ENCODE measurements at regions not wholly inside any gene's neighbourhood (a gene's known extent, or its start where the extent isn't known, plus 50 kb on each side); places are given as distances from the start of the nearest gene placed in this dataset.
"Not testable (repeated sequence)": the region's sequence is repeated elsewhere in the genome, so short reads cannot be mapped to it uniquely, and the experiment has no call there.

DNA sequence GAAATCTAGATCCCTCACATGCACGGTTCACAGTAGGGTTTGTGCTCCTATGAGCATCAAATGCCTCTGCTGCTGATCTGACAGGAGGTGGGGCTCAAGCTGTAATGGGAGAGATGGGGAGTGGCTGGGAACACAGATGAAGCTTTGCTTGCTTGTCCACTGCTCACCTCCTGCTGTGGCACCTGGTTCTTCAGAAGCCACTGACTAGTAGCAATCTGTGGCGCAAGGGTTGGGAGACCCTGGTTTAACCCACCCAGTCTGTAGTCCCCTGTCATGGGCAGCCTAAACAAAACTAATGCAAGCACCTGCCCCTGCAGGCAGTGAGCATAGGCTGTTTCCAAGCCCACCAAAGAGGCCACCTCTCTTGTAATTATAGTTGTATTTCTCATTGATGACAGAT is 116.6 kb downstream of the SHOX start:
- Histone ChIP-seq H3K36me3 (ENCODE audit: insufficient read depth, low read length) (no peaks in the 10 kb centered on the region), H3K4me1 (ENCODE audit: insufficient read depth, low read length) (no peaks in the 10 kb centered on the region), H3K27me3 (ENCODE audit: insufficient read depth, low read length) (no peaks in the 10 kb centered on the region), H2AFZ (ENCODE audit: low read depth, low read length) (no peak overlapping the region), H3K9me3 (ENCODE audit: low read length) (no peaks in the 10 kb centered on the region), H3K4me3 (ENCODE audit: low read length) (no peak overlapping the region)

DNA sequence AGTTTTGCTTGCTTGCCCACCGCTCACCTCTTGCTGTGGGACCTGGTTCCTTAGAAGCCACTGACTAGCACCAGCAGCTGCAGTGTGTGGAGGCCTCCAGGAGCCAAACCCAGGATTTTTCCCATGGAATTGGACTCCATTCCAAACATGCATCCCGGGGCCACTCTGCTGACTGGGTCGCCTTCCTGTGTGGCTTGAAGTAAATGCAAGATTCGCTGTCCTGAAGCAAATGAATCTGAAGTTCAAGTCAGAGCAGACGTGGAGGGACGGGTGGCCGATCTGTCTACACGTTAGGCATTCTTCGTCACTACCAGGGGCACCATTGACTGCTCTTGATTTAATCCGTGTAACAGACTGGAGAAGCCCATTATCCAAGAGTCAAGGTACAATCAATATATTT is 109.0 kb downstream of the SHOX start:
- Histone ChIP-seq H2AFZ (ENCODE audit: low read depth, low read length) (no peak overlapping the region), H3K9me3 (ENCODE audit: low read length) (no peaks in the 10 kb centered on the region), H3K4me3 (ENCODE audit: low read length) (no peak overlapping the region), H3K27me3 (ENCODE audit: insufficient read depth, low read length) (no peaks in the 10 kb centered on the region), H3K4me1 (ENCODE audit: insufficient read depth, low read length) (no peaks in the 10 kb centered on the region), H3K36me3 (ENCODE audit: insufficient read depth, low read length) (no peaks in the 10 kb centered on the region)

DNA sequence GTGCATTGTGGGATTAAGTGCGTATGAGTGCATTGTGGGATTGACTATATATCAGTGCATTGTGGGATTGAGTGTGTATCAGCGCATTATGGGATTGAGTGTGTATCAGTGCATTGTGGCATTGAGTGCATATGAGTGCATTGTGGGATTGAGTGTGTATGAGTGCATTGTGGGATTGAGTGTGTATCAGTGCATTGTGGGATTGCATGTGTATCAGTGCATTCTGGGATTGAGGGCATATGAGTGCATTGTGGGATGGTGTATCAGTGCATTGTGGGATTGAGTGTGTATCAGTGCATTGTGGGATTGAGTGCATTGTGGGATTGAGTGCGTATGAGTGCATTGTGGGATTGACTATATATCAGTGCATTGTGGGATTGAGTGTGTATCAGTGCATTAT is 106.4 kb downstream of the SHOX start:
- not testable (repeated sequence) for H3K27me3 ChIP-seq (ENCODE audit: insufficient read depth, low read length); H2AFZ ChIP-seq (ENCODE audit: low read depth, low read length); H3K4me3 ChIP-seq (ENCODE audit: low read length); H3K9me3 ChIP-seq (ENCODE audit: low read length); H3K4me1 ChIP-seq (ENCODE audit: insufficient read depth, low read length); H3K36me3 ChIP-seq (ENCODE audit: insufficient read depth, low read length)

DNA sequence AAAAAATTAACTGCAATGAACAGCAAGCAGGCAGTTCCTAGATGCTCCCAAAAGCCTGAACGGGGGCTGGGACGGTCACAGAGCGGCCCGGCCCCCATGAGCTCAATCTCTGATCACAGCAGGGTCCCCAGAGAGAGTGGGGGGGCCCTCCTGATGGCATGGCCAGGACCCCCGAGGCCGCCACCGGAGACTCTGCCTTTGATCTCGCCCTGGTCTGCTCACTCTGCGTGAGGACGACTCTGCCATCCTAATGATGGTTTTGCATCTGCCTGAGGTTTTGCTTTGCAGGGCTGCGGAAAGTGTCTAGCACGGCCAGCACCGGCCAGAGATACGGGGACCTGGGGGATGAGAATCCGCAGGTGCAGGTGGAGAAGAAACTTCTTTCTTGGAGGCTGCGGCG is 103.8 kb downstream of the SHOX start:
- Histone ChIP-seq H3K4me3 (ENCODE audit: low read length) (no peak overlapping the region), H3K36me3 (ENCODE audit: insufficient read depth, low read length) (no peaks in the 10 kb centered on the region), H3K4me1 (ENCODE audit: insufficient read depth, low read length) (no peaks in the 10 kb centered on the region), H3K9me3 (ENCODE audit: low read length) (no peaks in the 10 kb centered on the region), H2AFZ (ENCODE audit: low read depth, low read length) (no peak overlapping the region), H3K27me3 (ENCODE audit: insufficient read depth, low read length) (no peaks in the 10 kb centered on the region)

DNA sequence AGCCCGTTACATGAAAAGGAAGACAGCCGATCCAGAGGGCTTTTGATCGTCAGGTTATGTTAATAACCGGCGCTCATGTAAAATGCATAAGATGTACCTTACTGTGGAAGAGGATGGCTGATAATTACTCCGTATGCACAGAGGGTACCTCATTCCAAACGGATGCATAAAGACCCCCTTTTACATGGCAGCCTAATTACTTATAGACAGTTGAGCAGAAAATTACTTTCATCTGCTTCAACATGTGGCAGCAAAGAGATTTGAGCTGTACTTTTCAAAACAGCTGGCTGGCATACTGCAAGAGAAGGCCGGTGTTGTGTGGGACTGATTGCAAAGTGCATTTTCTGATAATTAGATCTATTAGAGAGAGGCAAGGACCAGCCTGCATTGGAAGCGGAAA is 103.4 kb downstream of the SHOX start:
- no peaks in the 10 kb centered on the region for H3K36me3 ChIP-seq (ENCODE audit: insufficient read depth, low read length)
- H3K9me3 ChIP-seq (ENCODE audit: low read length) = no peaks in the 10 kb centered on the region
- H3K27me3 ChIP-seq (ENCODE audit: insufficient read depth, low read length) = no peaks in the 10 kb centered on the region
- H2AFZ ChIP-seq (ENCODE audit: low read depth, low read length) = no peak overlapping the region
- H3K4me3 ChIP-seq (ENCODE audit: low read length) = no peak overlapping the region
- no peaks in the 10 kb centered on the region for H3K4me1 ChIP-seq (ENCODE audit: insufficient read depth, low read length)

DNA sequence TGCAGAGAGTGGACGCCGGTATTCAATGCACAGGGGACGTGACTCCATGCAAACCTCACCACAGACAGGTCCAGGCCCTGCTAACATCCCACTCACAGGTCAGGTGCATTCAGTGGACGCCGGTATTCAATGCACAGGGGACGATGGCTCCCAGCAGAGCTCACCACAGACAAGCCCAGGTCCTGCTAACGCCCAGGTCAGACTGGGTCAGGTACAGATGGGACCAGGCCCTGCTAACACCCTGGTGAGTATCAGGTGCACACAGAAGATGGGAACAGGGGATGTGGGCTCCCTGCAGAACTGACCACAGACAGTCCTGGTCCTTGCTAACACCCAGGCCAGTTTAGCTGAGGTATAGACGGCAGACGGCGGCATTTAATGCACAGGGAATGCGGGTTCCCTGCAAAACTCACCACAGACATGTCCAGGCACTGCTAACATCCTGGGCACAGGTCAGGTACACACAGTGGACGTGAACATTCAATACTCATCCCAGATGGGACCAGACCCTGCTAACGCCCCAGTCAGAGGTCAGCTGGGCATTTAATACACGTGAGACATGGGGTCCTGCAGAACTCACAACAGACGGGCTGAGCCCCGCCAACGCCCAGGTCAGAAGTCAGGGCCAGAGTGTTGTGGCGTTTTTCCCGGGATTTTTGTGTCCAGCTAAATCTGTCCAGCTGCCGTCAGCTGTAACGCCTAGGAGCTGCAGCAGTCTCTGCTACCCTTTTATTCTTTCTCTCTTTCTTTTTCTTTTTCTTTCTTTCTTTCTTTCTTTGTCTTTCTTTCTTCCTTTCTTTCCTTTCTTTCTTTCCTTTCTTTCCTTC is 99.2 kb downstream of the SHOX start:
- Histone ChIP-seq H3K4me3 (ENCODE audit: low read length) (no peak overlapping the region), H2AFZ (ENCODE audit: low read depth, low read length) (no peak overlapping the region), H3K36me3 (ENCODE audit: insufficient read depth, low read length) (no peaks in the 10 kb centered on the region), H3K27me3 (ENCODE audit: insufficient read depth, low read length) (no peaks in the 10 kb centered on the region), H3K4me1 (ENCODE audit: insufficient read depth, low read length) (no peaks in the 10 kb centered on the region), H3K9me3 (ENCODE audit: low read length) (no peaks in the 10 kb centered on the region)

DNA sequence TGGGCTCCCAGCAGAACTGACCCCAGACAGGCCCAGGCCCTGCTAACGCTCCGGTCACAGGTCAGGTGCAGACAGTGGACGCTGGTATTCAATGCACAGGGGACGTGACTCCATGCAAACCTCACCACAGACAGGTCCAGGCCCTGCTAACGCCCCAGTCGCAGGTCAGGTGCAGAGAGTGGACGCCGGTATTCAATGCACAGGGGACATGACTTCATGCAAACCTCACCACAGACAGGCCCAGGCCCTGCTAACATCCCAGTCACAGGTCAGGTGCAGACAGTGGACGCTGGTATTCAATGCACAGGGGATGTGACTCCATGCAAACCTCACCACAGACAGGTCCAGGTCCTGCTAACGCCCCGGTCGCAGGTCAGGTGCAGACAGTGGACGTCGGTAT is 98.5 kb downstream of the SHOX start:
- H2AFZ ChIP-seq (ENCODE audit: low read depth, low read length); H3K27me3 ChIP-seq (ENCODE audit: insufficient read depth, low read length); H3K4me3 ChIP-seq (ENCODE audit: low read length); H3K4me1 ChIP-seq (ENCODE audit: insufficient read depth, low read length); H3K36me3 ChIP-seq (ENCODE audit: insufficient read depth, low read length); H3K9me3 ChIP-seq (ENCODE audit: low read length): not testable (repeated sequence)

DNA sequence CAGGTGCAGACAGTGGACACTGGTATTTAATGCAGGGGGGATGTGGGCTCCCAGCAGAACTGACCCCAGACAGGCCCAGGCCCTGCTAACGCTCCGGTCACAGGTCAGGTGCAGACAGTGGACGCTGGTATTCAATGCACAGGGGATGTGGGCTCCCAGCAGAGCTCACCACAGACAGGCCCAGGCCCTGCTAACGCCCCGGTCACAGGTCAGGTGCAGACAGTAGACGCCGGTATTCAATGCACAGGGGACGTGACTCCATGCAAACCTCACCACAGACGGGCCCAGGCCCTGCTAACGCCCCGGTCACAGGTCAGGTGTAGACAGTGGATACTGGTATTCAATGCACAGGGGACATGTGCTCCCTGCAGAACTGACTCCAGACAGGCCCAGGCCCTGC is 98.0 kb downstream of the SHOX start:
- not testable (repeated sequence) for H3K27me3 ChIP-seq (ENCODE audit: insufficient read depth, low read length); H2AFZ ChIP-seq (ENCODE audit: low read depth, low read length); H3K36me3 ChIP-seq (ENCODE audit: insufficient read depth, low read length); H3K4me1 ChIP-seq (ENCODE audit: insufficient read depth, low read length); H3K9me3 ChIP-seq (ENCODE audit: low read length); H3K4me3 ChIP-seq (ENCODE audit: low read length)

DNA sequence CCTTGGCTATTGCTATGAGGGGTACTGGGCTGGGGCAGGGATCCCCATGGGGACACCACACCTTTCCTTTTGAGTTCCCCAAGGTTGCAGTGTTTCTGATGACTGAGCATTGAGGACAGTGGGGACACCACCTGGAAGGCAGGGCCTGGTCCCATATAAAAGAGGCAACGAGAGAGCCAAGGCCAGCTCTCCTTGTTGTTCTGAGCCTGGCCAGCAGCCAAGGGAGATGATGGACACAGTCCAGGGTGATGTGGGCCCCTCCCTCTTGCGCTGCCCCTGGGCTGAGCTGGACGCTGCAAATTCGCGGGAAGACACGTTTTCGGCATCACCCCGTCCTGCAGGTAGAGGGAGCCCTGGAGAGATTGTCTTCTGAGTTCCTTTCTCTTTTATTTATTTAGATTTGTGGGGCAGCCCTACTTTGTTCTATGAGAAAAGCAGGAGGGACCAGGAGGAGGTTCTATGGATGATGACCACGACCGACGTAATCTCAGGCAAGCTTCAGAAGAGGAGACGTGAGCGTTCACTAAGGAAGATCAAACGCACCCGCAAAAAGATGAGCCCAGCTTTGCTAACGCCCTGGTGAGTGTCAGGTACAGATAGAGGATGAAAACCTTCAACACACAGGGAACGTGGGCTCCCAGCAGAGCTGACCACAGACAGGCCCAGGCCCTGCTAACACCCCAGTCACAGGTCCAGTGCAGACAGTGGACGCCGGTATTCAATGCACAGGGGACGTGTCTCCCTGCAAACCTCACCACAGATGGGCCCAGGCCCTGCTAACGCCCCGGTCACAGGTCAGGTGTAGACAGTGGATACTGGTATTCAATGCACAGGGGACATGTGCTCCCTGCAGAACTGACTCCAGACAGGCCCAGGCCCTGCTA is 97.4 kb downstream of the SHOX start:
- H3K4me1 ChIP-seq (ENCODE audit: insufficient read depth, low read length) = no peaks in the 10 kb centered on the region
- H3K27me3 ChIP-seq (ENCODE audit: insufficient read depth, low read length) = no peaks in the 10 kb centered on the region
- no peaks in the 10 kb centered on the region for H3K36me3 ChIP-seq (ENCODE audit: insufficient read depth, low read length)
- H3K4me3 ChIP-seq (ENCODE audit: low read length) = no peak overlapping the region
- H2AFZ ChIP-seq (ENCODE audit: low read depth, low read length) = no peak overlapping the region
- H3K9me3 ChIP-seq (ENCODE audit: low read length) = no peaks in the 10 kb centered on the region

DNA sequence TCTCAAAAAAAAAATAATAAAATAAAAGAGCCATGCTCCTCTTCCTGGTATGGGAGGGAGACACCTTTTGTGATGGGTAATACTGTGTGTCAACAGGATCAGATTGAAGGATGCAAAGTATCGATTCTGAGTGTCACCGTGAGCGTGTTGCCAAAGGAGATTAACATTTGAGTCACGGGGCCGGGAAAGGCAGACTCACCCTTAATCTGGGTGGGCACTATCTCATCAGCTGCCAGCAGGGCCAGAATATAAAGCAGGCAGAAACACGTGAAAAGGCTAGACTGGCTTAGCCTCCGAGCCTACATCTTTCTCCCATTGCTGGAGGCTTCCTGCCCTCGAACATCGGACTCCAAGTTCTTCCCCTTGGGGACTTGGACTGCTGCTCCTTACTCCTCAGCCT is 95.4 kb downstream of the SHOX start:
- Histone ChIP-seq H3K4me3 (ENCODE audit: low read length) (no peak overlapping the region), H2AFZ (ENCODE audit: low read depth, low read length) (no peak overlapping the region), H3K36me3 (ENCODE audit: insufficient read depth, low read length) (no peaks in the 10 kb centered on the region), H3K27me3 (ENCODE audit: insufficient read depth, low read length) (no peaks in the 10 kb centered on the region), H3K9me3 (ENCODE audit: low read length) (no peaks in the 10 kb centered on the region), H3K4me1 (ENCODE audit: insufficient read depth, low read length) (no peaks in the 10 kb centered on the region)

DNA sequence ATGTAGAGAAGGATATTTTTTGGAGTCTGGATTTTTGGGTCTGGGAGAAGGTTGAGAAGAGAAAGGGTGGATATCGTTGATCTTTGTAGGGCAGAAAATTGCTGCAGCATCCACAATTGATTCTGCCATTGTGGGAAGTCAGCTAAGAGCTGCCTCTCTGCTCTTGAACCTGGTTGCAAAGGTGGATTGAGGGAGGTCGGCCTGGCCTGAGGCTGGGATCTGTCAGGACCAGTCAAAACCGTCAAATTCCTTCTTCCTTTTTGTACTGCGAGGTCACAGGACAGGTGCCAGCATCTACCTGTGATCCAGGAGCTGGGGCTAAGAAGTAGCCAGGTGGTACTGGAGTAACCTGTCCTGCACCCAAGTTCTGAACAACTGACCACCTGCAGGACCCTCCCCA is 93.7 kb downstream of the SHOX start:
- Histone ChIP-seq H3K36me3 (ENCODE audit: insufficient read depth, low read length) (no peaks in the 10 kb centered on the region), H3K4me3 (ENCODE audit: low read length) (no peak overlapping the region), H3K9me3 (ENCODE audit: low read length) (no peaks in the 10 kb centered on the region), H3K27me3 (ENCODE audit: insufficient read depth, low read length) (no peaks in the 10 kb centered on the region), H2AFZ (ENCODE audit: low read depth, low read length) (no peak overlapping the region), H3K4me1 (ENCODE audit: insufficient read depth, low read length) (no peaks in the 10 kb centered on the region)

DNA sequence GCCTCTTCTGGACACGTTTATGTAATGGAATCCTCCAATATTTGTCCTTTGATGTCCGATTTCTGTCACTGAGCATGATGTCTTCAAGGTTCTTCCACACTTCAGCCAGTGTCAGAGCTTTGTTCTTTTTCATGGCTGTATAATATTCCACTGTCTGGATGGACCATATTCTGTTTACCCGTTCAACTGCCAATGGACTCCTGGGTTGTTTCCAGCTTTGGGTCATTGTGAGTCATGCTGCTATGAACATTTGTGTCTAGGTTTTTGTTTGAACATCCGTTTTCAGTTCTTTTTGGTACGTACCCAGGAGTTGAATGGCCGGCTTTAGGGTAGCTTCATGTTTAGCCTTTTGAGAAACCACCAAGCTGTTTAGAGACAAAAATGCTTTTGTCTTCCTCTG is 93.2 kb downstream of the SHOX start:
- Histone ChIP-seq H3K27me3 (ENCODE audit: insufficient read depth, low read length) (no peaks in the 10 kb centered on the region), H3K4me1 (ENCODE audit: insufficient read depth, low read length) (no peaks in the 10 kb centered on the region), H3K9me3 (ENCODE audit: low read length) (no peaks in the 10 kb centered on the region), H3K4me3 (ENCODE audit: low read length) (no peak overlapping the region), H2AFZ (ENCODE audit: low read depth, low read length) (no peak overlapping the region), H3K36me3 (ENCODE audit: insufficient read depth, low read length) (no peaks in the 10 kb centered on the region)

DNA sequence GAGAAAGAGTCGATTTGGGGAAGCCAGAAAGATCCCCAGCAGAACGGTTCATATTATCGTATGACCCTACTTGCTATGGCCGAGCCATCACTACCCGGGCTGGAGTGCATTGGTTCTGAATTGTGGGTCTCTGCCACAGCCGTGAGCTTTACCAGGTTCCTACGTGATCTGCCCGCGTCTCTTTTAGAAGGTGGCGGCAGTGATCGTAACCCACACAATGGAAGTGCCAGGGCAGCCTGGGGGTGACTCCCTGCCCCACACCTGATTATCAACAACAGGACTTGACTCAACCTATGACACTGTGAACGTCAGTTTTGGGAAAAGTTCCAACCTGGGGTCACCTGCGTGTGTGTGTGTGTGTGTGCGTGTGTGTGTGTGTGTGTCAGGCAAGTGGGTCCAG is 90.8 kb downstream of the SHOX start:
- no peaks in the 10 kb centered on the region for H3K27me3 ChIP-seq (ENCODE audit: insufficient read depth, low read length)
- no peak overlapping the region for H3K4me3 ChIP-seq (ENCODE audit: low read length)
- H3K36me3 ChIP-seq (ENCODE audit: insufficient read depth, low read length) = no peaks in the 10 kb centered on the region
- H3K4me1 ChIP-seq (ENCODE audit: insufficient read depth, low read length) = no peaks in the 10 kb centered on the region
- H2AFZ ChIP-seq (ENCODE audit: low read depth, low read length) = no peak overlapping the region
- no peaks in the 10 kb centered on the region for H3K9me3 ChIP-seq (ENCODE audit: low read length)
